Endothelial cell of umbilical vein (primary cell): ENCODE measurements at regions not wholly inside any gene's neighbourhood (a gene's known extent, or its start where the extent isn't known, plus 50 kb on each side); places are given as distances from the start of the nearest gene placed in this dataset.

Experiments used
- BruUV-seq: library from RNA; stranded (reverse); fragments of 400-500 nt; replicated peaks from 2 replicates; lab custom pipeline; 2021; lab: Mats Ljungman, UMichigan
- CTCF ChIA-PET: fragments of 300-600, 350-600 bp; sonication (Branson Sonifier 250); formaldehyde crosslinking; loops from one replicate; lab custom pipeline; 2021; ENCODE audit warnings: antibody characterized with exemption, inconsistent platforms; lab: Charles Lee
- POLR2A ChIA-PET: fragments of 300-600, 350-600 bp; sonication (Branson Sonifier 250); formaldehyde crosslinking; loops from one replicate; lab custom pipeline; 2021; ENCODE audit warnings: antibody characterized with exemption, inconsistent platforms; lab: Charles Lee
- DNase-seq: peaks from one replicate; pipeline ENCODE4 v3.0.0-alpha.2; 2011; ENCODE audit warnings: low read depth, low spot score
- FAIRE-seq: peaks from 2 replicates; lab custom pipeline; 2011; peaks lifted over from hg19 to GRCh38; lab: Jason Lieb, UNC
- H2AFZ ChIP-seq: 2 replicates; pipeline ENCODE4 v1.6.0; 2012; ENCODE audit warnings: low read depth, low read length, control low read depth, inconsistent platforms
- H3K27ac ChIP-seq: 2 replicates; pipeline ENCODE4 v1.5.1; 2011; ENCODE audit warnings: low read depth, mild to moderate bottlenecking, control low read depth, low read length, moderate library complexity; ENCODE audit not compliant: insufficient read depth
- H3K27me3 ChIP-seq, 2 experiments: 2 replicates each; pipeline versions ENCODE4 v1.6.0 to v1.6.1; 2011; ENCODE audit warnings: low read length in 2 of 2, mixed read lengths in 1 of 2; ENCODE audit not compliant: control insufficient read depth in 2 of 2, insufficient read depth in 2 of 2
- H3K36me3 ChIP-seq, 2 experiments: 2 replicates in 1 of 2; 3 replicates in 1 of 2; pipeline ENCODE4 v1.5.1; 2011; ENCODE audit warnings: low read length in 2 of 2, mild to moderate bottlenecking in 1 of 2, moderate library complexity in 1 of 2; ENCODE audit not compliant: control insufficient read depth in 2 of 2, insufficient read depth in 2 of 2; ENCODE audit errors: extremely low read depth in 1 of 2
- H3K4me1 ChIP-seq: 3 replicates; pipeline ENCODE4 v1.5.1; 2011; ENCODE audit warnings: mild to moderate bottlenecking, low read length; ENCODE audit not compliant: control insufficient read depth, insufficient read depth; ENCODE audit errors: extremely low read depth
- H3K4me2 ChIP-seq: 2 replicates; pipeline ENCODE4 v1.6.1; 2011; ENCODE audit warnings: low read length, control low read depth, mixed read lengths; ENCODE audit not compliant: insufficient read depth
- H3K4me3 ChIP-seq, 3 experiments: fragments of 200-600 bp in 1 of 3; sonication (generic), shearing (Covaris generic) in 1 of 3; replicated peaks in 1 of 3; 2 replicates each; pipeline ENCODE4 v1.5.1; 2011 to 2016; ENCODE audit warnings: control low read depth in 3 of 3, low read length in 3 of 3, mild to moderate bottlenecking in 2 of 3, inconsistent platforms in 1 of 3, low read depth in 1 of 3, moderate library complexity in 1 of 3; ENCODE audit not compliant: insufficient read depth in 1 of 3
- H3K79me2 ChIP-seq: 2 replicates; pipeline ENCODE4 v1.6.0; 2012; ENCODE audit warnings: low read length, inconsistent platforms; ENCODE audit not compliant: control insufficient read depth, insufficient read depth
- H3K9ac ChIP-seq: replicated peaks from 2 replicates; pipeline ENCODE3; 2011; ENCODE audit warnings: low read length, control low read depth; ENCODE audit not compliant: insufficient read depth; ENCODE audit errors: extremely low read depth
- H3K9me1 ChIP-seq: replicated peaks from 3 replicates; pipeline ENCODE4 v1.6.0; 2011; ENCODE audit warnings: mild to moderate bottlenecking, low read length; ENCODE audit not compliant: control insufficient read depth, insufficient read depth; ENCODE audit errors: extremely low read depth
- H3K9me3 ChIP-seq: replicated peaks from 2 replicates; pipeline ENCODE4 v1.5.1; 2012; ENCODE audit warnings: low read length, inconsistent platforms; ENCODE audit not compliant: control insufficient read depth, insufficient read depth
- H4K20me1 ChIP-seq: replicated peaks from 2 replicates; pipeline ENCODE3; 2011; ENCODE audit warnings: mild to moderate bottlenecking, low read length; ENCODE audit not compliant: control insufficient read depth, insufficient read depth; ENCODE audit errors: extremely low read depth
- EZH2 ChIP-seq: IDR thresholded peaks from 2 replicates; pipeline ENCODE4 v1.6.1; 2012; ENCODE audit warnings: borderline replicate concordance, low read depth, mild to moderate bottlenecking, moderate library complexity, low read length, inconsistent platforms; ENCODE audit not compliant: severe bottlenecking
- FOS ChIP-seq: IDR thresholded peaks from 2 replicates; pipeline ENCODE4 v1.6.1; 2011; ENCODE audit warnings: mild to moderate bottlenecking, low read length, moderate library complexity, borderline replicate concordance; ENCODE audit not compliant: insufficient read depth
- GATA2 ChIP-seq: IDR thresholded peaks from 2 replicates; pipeline ENCODE4 v1.7.0; 2011; ENCODE audit warnings: low read depth, mild to moderate bottlenecking, moderate library complexity, mixed read lengths, low read length; ENCODE audit not compliant: insufficient read length, insufficient read depth
- JUN ChIP-seq: IDR thresholded peaks from 2 replicates; pipeline ENCODE4 v1.6.1; 2011; ENCODE audit warnings: borderline replicate concordance, low read depth; ENCODE audit not compliant: insufficient read length, insufficient read depth
- POLR2AphosphoS5 ChIP-seq: IDR thresholded peaks from 2 replicates; pipeline ENCODE4 v1.6.1; 2012; ENCODE audit warnings: low read depth, mild to moderate bottlenecking, control low read depth, low read length, moderate library complexity; ENCODE audit not compliant: insufficient read depth
- dilution Hi-C: fragments of 300-500 bp; cut with MboI; formaldehyde crosslinking; loops from one replicate; pipeline ENCODE4 v1.15.0; 2019; ENCODE audit warnings: low sequenced_read_pairs; ENCODE audit not compliant: extremely low pct_ligation_motif_present
- intact Hi-C: fragments of 100-400 bp; cut with micrococcal nuclease; formaldehyde crosslinking; loops from one replicate; pipeline ENCODE4 v1.10.0; 2022
- TF ChIP-seq, protein P1 (sequence below): IDR thresholded peaks from 2 replicates; pipeline ENCODE4 v1.6.1; 2011; ENCODE audit not compliant: insufficient read depth, insufficient read length
- TF ChIP-seq, protein P2 (sequence below), 2 donors: IDR thresholded peaks; 1 replicate in 1 of 2; 2 replicates in 1 of 2; pipeline ENCODE4 v1.5.1; 2011; ENCODE audit warnings: low read length in 2 of 2, mild to moderate bottlenecking in 2 of 2, moderate library complexity in 2 of 2, control low read depth in 1 of 2, inconsistent platforms in 1 of 2, low read depth in 1 of 2; ENCODE audit not compliant: insufficient read depth in 1 of 2; ENCODE audit errors: extremely low read depth in 1 of 2

DNA sequence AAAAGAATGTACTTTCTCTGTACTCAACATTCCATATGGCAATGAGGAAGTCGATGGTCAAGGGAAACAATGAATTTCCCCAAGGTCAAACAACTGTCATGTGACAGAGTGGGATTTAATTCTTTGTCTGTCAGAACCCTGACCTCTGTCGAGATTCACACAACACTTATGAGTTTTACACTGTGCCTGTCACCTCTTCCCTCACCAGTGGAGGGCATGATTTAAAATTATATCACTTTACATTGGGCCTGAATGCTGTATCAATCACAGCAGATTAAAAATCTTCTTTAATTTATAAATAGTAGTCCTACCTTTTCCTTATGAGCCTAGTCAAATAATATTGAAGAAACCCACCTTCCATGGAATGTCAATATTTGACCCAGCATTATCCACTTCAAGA is 276.7 kb downstream of the CDH10 start:
- no peak overlapping the region for H2AFZ ChIP-seq
- H3K27me3 ChIP-seq, result no peaks in the 10 kb centered on the region
- no peaks in the 10 kb centered on the region for H3K36me3 ChIP-seq
- no peaks in the 10 kb centered on the region for H3K79me2 ChIP-seq
- no peak overlapping the region for H3K4me2 ChIP-seq
- ChIA-PET CTCF (no interaction called here), POLR2A (no interaction called here)
- TF ChIP-seq EZH2 (no peak), JUN (no peak), POLR2AphosphoS5 (no peak), FOS (no peak), GATA2 (no peak)
- TF ChIP-seq, protein P1, sequence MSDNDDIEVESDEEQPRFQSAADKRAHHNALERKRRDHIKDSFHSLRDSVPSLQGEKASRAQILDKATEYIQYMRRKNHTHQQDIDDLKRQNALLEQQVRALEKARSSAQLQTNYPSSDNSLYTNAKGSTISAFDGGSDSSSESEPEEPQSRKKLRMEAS, result no peak
- TF ChIP-seq, protein P2, sequence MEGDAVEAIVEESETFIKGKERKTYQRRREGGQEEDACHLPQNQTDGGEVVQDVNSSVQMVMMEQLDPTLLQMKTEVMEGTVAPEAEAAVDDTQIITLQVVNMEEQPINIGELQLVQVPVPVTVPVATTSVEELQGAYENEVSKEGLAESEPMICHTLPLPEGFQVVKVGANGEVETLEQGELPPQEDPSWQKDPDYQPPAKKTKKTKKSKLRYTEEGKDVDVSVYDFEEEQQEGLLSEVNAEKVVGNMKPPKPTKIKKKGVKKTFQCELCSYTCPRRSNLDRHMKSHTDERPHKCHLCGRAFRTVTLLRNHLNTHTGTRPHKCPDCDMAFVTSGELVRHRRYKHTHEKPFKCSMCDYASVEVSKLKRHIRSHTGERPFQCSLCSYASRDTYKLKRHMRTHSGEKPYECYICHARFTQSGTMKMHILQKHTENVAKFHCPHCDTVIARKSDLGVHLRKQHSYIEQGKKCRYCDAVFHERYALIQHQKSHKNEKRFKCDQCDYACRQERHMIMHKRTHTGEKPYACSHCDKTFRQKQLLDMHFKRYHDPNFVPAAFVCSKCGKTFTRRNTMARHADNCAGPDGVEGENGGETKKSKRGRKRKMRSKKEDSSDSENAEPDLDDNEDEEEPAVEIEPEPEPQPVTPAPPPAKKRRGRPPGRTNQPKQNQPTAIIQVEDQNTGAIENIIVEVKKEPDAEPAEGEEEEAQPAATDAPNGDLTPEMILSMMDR (IDR thresholded peaks at IDR 0.05; ENCODE audit: extremely low read depth in 1 of 2, insufficient read depth in 1 of 2, low read depth in 1 of 2, low read length in 2 of 2), result no peak
- no peak overlapping the region for H3K4me3 ChIP-seq
- no peak overlapping the region for H3K27ac ChIP-seq
- DNase-seq (no peak), FAIRE-seq (no peak)
- H4K20me1 ChIP-seq, result no peaks in the 10 kb centered on the region
- peaks cover 1% of the 10 kb centered on the region for H3K9me3 ChIP-seq
- no peaks in the 10 kb centered on the region for H3K4me1 ChIP-seq
- H3K9ac ChIP-seq, result no peak overlapping the region
- no TSS peak for BruUV-seq
- intact Hi-C loops, result no loop called here
- H3K9me1 ChIP-seq, result no peaks in the 10 kb centered on the region
- dilution Hi-C loops, result no loop called here
